Bone marrow (tissue), 2 donors: ENCODE measurements at regions not wholly inside any gene's neighbourhood (a gene's known extent, or its start where the extent isn't known, plus 50 kb on each side); places are given as distances from the start of the nearest gene placed in this dataset.

Experiments
- DNase-seq, 2 donors: peaks; one replicate each; lab custom pipeline; 2025; lab: John Stamatoyannopoulos, UW

DNA sequence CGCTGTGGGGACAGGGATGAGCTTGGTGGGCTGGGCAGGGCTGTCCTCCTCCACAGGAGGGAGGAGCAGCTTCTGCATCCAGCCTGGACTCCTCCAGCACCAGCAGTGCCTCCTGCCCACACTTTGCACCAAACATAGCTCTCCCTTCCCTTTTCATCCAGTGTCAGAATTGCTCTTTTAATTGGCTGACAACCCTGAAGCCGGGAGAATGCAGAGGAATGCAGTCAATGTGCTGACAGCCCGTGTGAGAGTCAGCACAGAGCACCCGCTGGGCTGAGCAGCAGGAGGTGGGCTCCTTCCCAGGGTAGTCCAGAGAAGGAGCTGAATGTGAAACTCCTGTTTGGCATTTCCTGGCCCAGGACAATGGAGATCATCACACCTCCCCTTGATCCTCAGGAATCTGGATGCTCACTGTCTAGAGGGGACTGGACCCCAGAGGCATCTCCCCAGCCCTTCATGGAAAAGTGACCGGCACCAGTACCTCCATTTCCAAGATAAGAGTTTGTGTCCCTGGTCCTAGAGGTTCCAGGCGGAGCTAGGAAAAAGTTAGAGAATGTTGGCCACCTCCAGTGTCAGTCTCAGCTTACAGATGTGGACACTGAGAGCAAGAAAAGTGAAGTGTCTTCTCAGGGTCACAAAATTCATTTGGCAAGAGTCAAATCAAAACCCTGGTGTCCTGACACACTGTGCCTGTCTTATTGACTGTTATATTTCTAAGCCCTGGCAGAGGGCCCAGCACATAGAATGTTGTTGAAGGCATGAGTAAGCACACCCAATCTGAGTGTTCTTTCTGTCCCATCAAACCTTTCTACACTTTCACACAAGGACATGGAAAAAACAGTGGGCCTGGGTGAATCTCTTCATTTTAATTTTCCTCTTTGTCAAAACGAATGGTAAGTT lies 202.1 kb downstream of the SNX18 start:
- DNase-seq: no peak

DNA sequence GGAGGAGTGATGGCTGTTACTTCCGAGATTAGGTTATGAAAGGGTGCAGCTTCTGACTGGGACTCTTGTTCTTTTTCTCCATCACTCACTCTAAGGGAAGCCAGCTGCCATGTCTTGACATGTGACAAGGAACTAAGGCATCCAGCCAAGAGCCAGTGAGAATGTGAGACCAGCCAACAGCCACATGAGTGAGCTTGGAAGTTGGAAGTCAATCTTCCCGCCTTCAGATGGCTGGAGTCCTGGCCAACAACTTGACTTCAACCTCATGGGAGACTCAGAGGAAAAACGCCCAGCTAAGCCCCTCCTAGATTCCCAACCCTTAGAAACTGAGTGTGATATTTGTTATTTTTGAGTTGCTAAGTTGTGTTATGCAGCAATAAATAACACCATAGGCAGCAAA lies 201.1 kb downstream of the SNX18 start:
- DNase-seq: no peak

DNA sequence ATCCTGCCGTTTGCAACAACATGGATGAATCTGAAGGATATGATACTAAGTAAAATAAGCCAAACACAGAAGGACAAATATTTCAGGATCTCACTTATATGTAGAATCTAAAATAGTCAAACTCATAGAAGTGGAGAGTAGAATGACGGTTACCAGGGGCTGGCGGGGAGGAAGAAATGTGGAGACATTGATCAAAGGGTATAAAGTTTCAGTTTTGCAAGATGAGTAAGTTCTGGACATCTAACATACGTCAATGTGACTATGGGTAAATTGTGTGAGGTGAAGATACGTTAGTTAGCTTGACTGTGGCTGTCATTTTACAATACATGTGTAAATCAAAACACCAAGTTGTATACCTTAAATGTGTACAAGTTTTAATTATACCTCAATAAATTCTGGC lies 200.3 kb downstream of the SNX18 start:
- DNase-seq: no peak

DNA sequence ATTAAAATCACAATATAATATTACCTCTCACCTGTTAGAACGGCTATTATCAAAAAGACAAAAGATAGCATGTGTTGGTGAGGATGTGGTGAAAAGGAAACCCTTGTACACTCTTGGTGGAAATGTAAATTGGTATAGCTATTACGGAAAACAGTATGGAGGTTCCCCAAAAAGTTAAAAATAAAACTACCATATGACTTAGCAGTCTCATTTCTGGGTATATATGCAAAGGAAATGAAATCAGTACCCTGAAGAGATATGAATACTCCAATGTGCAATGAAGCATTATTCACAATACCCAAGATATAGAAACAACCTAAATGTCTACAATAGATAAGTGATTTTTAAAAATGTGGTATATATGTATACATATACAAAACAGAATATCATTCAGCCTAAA lies 199.9 kb downstream of the SNX18 start:
- DNase-seq: no peak

DNA sequence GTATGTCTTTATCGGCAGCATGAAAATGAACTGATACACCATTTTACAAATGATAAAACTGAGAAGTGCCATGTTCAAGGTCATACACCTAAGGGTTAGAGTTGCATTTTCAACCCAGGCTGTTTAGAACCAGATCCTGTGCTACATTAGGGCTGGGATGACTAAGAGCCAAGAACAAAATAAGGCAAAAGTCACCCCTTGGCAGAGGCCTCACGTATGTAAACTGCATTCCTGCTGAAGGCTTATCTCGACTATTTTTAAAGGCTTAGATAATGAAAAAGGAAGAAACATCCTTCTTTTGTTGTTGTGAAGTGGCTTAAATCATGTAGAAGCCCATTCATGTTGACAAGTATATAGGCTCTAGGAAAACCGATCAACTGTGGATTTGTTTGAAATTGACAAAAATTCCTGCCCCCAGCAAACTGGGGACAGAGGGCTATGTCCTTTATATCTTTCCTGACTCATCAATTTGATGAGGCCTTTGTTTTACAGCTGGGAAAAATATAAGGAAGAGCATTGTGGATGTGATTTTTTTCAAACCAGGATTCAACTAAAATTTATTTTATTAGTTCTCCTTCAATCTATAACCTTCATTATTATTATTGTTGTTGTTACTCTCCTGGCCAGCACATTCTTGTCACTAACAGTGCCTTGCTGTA lies 196.5 kb downstream of the SNX18 start:
- DNase-seq: no peak

DNA sequence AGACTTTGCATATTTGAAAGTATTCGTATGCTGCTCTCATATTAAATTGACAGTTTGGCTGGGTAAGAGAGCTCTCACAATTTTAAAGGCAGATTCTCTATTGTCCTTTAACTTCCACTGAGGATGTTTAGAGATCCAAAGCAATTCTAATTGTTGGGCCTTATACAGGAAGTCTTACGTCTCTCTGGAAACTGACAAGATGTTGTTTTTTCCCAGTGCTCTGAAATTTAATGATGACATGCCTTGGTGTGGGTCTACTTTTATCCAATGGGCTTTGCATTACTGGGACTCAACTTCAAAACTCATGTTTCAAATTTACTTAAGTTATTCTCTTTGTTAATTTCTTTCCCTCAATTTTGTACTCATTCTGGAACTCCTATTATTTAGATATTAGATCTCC lies 191.5 kb downstream of the SNX18 start:
- DNase-seq: no peak

DNA sequence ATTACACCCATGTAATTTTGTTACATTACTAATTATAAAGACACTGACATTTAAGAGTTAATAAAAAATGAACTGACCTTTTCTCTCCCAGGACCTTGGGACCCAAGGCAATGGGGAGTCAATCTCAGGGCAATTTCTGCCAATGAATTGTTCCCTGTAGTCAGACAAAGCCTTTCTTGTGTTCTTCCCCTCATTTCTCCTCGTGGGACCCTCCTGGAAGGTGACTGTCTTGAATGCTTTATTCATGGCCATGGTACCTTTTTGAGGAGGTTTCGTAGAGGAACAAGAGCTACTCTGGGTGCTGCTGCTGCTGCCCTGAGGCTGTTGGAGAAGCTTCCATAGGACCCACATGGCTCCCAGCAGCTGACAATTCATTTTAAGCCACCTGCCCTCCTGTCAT lies 190.3 kb downstream of the SNX18 start:
- DNase-seq: no peak

DNA sequence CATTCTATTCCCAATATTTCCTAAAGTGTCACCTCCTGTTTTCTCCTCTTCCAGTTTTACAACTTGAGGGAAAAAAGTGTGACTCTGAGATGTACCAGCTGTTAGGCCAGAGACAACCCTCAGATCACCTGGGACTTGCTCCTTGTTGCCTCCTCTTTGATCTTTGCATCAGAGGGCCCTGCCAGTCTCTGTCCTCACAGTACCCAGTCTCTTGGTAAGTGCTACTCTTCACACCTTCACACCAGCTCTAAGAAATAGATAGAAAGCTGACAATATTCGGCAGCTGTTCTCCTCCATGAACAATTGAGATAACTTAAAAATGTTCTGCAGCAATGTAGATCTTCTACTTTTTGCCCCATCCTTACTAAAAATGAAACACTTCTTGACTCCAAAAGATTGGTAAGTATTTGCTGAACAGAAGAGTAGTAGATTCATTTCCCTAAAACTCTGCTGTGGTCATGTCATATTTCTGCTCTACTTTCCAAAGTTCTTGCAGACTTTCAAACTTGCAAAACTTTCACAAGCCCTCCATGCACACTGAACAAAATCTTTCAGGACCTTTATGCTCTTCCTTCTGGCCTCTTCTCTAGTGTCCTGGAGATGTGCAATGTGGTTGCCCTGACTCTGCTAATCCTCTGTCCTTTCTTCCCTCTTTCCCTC lies 188.6 kb downstream of the SNX18 start:
- DNase-seq: no peak

DNA sequence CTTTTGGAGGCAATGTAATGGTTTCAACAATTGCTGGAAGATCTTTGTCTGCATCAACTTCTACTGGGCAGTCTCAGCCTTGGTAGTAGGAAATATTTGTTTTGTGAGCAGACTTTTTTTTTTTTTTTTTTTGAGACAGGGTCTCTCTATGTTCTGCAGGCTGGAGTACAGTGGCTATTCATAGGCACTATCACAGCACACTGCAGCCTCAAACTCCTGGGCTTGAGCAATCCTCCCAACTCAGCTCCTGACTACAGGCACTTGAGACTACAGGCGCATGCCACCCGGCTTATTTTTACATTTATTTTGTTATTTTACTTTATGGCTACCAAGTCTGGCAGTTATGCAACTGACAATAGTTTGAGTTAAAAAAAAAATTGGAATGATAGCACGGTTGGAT lies 187.3 kb downstream of the SNX18 start:
- no peak for DNase-seq

DNA sequence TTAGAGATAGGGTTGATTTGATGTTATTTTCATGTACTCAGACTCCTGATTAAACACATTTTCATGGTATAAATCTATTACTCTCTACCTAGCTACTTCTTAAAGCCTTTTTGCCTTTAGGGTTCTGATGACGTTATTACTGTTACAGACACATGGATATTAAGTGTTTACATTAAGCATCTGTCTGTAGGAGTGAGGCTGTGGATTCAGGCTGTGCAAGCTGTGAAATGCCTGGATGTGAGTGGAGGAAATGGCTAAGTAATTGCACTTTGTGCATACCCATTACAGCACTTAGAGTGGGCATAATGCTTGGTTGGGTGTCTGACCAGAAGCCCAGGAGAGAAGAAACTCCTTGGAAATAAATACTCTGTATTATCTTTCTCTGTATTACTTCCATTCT lies 186.8 kb downstream of the SNX18 start:
- DNase-seq: no peak

DNA sequence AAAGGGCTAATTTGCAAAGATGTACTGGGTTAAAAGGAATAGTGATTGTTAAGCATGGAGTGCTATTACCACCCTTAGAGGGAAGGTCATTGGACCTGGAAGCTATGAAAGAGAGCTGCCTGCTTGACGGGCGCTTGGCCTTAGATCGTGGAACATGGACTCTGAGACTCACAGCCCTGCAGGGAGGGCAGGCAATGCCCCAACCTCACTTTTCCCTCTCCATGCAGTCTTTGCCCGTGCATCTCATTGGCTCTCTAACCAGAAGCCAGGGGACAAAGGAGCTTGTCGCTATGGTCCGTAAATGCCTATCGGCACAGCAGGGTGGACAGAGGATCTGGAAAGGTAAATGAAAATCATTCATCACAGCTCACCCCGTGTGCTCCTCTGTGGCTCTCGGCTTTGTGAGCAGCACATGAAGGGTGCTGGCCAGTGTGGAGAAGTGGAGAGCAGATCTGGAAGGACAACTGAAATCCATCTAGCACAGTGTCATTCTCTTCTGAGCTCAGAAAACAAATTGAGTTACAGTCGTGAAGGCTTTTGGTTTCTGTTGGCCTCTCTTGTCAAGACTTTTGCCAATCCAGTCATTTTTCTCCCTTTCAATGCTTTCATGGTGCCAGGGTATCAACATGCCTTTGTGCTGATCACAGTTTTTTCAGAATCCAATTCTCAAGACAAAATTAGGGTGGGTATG lies 186.2 kb downstream of the SNX18 start:
- DNase-seq: no peak

DNA sequence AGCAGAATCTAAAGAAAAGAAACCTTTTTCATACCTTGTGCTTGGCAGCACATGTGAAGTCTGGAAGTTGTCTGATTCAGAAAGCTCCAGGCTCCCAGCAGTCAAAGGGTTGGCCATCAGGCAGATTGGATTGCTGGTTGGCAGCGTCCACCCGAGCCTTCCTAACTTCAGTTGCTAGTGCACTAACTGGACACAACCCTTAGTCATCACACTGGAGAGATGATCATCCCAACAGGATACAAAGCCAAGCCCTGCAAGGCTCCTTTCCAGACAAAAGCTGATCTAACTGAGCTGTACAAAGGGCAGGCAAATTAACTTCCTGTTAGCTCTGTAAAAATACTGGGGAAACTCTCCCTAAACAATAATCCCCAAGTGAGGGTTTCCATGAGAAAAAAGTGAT lies 185.6 kb downstream of the SNX18 start:
- DNase-seq: no peak

DNA sequence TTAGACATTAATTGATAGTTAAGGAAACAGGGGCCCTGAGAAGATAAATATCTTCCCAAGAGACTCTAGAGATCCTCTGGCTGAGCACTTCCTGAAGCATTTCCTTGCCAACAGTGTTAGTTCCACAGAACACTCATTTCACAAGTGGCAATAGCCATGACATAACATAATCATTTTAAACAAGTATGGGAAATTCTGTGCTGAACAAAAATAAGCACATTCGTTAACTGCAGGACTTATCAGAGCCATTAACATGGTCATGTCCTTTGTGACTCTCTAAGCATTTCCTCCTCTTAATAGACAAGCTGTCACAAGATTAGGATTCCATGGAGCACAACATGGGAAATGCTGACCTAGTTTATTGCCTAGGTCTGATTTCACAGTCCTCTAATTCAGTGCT lies 184.9 kb downstream of the SNX18 start:
- no peak for DNase-seq

DNA sequence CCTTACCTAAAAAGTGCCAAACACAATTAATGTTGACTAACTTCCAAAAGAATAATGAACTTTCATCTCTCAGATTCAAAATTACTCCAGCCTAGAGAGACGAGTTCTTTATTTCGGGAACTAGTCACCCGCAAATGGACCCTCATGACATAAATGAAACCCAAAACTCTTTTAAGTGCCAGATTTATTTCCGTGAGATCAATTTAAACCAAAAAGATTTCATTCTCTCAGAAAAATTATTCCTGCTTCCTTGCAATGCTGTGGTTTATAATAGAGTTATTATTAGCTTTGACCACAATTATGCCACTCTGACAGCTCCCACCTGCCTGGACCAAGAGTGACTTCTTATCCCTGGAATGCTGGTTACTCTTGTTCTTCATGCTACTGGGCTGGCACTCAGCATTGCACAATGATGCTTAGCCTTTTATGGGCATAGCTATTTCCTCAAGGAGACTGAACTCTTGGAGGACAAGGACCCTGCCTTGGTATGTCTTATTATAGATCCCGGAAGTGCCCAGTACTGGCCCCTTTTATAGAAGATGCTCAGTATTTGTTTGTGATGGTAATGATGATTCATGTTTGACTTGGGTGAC lies 183.5 kb downstream of the SNX18 start:
- no peak for DNase-seq

DNA sequence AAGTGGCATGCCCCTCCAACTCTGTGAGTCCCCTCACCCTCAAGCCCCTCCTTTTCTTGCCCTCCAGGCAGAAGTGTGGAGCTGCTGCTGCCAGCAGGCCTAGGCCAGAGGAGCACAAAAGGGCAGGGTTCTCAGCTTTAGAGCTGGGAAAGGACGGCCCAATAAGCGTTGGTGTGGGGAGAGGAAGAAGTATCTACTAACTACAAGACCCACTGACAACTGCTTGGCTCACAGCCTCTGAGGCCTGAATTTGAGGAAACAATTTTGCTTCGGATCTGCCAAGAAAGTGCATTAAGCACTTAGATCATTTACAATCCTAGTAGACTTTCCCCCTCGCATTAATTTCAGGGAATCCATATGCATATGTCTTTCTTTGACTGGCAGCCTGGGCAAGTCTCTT lies 179.4 kb downstream of the SNX18 start:
- no peak for DNase-seq

DNA sequence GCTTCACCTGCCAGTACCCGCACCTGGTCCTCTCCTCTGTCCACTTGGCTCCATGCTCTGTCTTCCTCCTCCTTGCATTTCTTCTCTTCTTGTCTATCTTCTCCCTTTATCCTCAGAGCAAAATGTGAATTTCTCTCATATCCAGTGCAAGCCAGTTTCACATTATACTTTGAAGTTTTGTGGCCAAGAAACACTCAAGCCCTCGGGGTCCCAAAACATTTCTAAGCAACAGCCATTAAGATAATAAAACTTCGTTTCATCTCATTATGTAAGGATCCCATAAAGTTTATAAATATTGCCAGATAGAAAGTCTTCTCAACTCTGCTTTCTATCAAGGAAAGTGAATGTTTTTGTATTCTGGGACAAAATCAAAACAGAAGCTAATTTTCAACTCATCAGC lies 178.8 kb downstream of the SNX18 start:
- DNase-seq: no peak

DNA sequence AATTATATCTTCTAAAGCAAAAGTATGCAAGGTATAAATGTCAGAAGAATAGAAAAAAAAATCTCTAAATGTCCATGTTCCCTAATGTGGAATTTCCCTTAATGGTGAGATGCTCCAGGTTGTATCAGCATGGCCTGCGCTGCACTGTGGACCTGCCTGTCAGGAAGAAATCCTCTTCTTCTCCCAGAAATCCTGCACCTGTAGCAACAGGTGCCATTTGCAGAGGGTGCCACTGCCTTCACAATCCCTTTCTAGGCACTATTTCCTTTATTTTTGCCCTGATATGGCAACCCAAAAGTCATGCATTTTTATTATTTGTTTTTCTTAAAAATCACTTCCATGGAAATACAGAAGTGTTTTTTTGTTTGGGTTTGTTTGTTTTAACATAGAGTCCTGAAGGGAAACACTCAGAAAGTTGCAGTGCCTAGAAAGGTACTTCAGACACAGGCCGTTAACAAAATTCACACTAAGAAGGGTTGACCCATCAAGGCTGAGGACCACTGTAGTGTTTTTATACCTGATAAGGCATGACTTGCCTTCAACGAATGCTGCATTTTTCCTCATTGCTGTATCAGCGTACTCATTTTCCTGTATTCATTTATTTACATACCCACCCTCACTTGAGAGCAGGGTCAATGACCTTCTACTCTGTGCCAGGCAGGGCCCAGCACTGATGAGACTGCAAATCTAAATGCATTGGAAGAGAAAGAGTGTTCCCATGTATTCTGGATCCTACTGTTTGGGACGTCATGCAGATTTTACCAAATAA lies 177.8 kb downstream of the SNX18 start:
- no peak for DNase-seq

DNA sequence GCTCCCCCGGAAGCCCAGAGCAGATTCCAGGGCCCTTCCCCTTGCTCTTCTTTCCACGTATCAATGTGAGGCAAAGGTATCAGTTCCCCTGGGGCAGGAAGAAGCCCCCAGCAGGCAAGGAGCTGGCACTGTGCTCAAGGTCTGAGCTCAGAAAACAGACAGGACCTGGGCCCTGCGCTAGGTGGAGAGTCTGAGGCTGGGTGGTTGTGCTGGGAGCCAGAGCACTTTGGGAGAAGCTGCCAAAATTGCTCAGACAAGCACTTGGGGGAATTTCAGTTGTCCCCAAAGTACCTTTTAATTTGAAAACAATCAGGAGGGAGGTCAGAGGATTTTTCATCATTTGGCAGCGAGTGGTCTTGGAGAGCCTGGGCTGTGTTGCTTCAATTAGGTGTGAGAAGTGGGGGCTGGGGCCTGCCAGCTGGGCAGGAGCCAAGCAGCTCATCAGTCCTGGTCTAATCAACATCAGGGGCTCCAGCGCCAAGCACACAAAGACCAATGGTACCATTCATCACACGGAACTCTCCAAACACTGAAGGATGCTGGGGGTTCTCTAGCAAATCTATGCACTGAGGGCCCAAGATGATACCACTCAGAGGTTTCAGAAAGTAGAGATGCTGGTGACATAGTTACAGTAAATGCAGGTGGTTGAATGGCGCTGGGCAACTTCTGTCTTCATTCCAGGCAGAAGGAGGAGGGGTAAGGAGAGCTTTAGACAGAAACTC lies 176.5 kb downstream of the SNX18 start:
- DNase-seq: no peak

DNA sequence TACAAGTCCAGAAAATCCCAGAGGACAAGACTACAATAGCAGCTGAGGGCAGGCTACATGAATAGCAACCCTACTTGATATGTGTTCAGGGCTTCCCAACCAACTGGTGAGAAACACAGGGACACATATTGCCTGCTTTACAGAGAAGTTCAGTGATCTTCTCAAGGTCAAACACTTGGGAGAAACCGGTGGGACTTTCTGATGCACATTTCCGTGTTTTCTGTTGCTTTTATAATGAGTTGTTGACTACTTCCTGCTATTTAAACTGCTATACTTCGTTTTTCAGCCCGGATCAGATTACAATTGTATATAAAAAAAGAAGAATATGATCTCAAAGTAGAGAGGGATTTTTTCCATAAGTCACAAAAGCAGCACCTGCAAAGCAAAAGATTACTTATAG lies 175.1 kb downstream of the SNX18 start:
- no peak for DNase-seq

DNA sequence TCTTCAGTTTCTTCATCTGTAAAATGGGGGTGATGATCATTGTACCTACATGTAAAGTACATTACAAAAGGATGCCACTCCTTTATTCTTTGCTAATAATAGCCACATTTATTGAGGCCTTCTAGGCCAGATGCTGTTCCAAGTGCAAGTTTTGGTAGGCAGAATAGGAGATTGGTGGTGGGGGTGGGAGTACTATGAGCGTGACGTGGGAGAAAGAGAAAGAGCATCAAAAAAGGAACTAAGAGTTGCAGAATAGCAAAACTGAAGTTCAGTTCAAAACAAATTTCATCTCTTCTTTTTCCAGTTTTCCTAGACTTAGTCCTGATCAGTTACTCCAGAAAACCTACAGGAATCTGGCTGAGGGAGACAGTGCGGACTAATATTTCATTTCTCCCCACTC lies 174.1 kb downstream of the SNX18 start:
- no peak for DNase-seq
